HG02610 (cell line): ENCODE measurements at regions not wholly inside any gene's neighbourhood (a gene's known extent, or its start where the extent isn't known, plus 50 kb on each side); places are given as distances from the start of the nearest gene placed in this dataset.
"Not testable (repeated sequence)": the region's sequence is repeated elsewhere in the genome, so short reads cannot be mapped to it uniquely, and the experiment has no call there.

Experiments
- ATAC-seq: cut with Tn5 transposase; IDR thresholded peaks from one replicate; pipeline ENCODE4 v1.9.1; 2021; ENCODE audit warnings: mild to moderate bottlenecking, moderate library complexity; ENCODE audit not compliant: unreplicated experiment

GRCh38 chrX:113390531-113390930 is 549.9 kb upstream of the AMOT start:
- ATAC-seq: no peak

DNA sequence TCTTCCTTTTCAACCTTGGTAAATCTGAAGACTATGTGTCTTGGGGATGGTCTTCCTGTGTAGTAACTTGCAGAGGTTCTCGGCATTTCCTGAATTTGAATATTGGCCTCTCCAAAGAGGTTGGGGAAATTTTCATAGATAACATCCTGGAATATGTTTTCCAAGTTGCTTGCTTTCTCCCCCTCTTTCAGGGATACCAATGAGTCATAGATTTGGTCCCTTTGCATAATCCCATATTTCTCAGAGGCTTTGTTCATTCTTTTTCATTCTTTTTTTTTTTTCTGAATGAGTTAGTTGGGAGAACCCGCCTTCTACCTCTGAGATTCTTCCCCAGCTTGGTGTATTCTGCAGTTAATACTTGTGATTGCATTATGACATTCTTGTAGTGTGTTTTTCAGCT is 549.2 kb upstream of the AMOT start:
- no peak for ATAC-seq

GRCh38 chrX:113384628-113385027 is 544.0 kb upstream of the AMOT start:
- ATAC-seq: no peak

DNA sequence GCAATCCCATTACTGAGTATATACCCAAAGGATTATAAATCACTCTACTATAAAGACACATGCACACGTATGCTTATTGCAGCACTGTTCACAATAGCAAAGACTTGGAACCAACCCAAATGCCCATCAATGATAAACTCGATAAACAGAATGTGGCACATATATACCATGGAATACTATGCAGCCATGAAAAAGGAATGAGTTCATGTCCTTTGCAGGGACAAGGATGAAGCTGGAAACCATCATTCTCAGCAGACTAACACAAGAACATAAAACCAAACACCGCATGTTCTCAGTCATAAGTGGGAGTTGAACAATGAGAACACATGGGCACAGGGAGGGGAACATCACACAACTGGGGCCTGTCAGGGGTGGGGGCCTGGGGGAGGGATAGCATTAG is 532.8 kb upstream of the AMOT start:
- ATAC-seq: not testable (repeated sequence)

DNA sequence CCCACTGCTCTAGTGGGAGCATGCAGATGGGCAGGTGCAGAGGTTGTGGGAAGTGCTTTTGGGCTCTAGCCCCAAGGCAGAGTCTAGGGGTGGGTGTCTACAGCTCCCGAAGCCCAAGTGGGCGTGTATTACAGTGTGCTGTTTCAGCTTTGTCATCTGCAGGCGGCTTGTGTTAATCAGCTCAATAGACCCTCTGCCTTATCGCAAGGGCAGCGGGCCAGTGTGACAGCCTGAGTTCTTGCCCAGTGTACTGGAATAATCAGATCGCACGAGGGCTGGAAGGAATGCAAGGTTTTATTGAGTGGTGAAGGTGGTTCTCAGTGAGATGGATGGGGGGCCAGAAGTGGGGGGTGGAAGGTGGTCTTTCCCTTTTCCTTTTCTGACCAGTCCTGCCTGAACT is 529.4 kb upstream of the AMOT start:
- no peak for ATAC-seq

DNA sequence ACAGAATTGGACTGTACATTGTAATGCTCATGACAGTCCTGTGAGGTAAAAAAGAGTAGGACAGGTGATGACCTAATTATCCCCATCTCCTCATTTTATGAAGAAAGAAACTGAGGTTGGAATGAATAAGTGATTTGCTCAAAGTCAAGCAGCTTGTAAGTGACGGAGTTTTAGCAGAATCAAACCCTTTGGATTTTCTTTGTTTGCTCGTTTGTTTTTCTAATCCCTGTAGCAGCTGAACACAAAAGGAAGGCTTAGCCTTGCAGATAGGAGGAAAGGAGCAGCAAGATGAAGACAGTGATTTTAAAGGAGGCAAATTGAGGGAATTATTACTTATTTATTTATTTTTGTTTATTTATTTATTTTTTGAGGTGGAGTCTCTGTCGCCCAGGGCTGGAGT is 528.4 kb upstream of the AMOT start:
- no peak for ATAC-seq

GRCh38 chrX:113353134-113353533 is 512.5 kb upstream of the AMOT start:
- ATAC-seq: no peak

- no peak for ATAC-seq
Observed at GRCh38 chrX:113330416-113330815, 489.8 kb upstream of the AMOT start.

DNA sequence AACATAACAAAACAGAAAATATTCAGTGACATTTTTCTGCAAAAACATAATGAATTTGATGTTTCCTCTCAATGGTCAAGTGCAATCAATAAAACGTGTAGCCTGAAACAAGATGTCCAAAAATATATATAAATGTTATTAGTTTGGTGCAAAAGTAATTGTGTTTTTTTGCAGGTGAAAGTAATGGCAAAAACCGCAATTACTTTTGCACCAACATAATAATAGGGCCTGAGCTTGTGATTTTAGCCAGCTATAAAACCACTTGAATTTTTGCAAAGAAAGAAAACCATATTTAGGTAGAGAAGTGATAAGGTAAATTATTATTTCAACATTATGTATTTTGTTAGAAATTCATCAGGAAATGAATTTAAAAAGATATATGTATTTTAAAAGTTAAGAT is 475.3 kb upstream of the AMOT start:
- no peak for ATAC-seq

DNA sequence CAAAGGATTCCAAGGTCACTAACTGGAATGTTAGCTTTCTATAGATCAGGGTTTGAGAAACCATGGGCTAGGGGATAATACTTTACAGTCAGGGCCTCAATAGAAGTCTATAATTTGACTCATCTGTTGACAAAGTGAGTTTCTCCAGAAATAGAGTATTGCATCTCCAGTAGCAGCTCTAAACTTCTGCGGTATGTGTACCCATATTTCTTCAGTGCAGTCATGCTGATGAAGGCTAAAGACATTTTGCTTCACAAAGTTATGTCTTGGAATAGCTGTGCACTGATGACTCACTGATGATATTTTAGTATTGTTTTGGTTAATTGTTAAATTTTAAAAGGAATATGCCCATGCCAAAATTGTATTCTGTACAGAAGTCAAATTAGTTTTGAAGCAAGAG is 464.9 kb upstream of the AMOT start:
- no peak for ATAC-seq

- no peak for ATAC-seq
Observed at GRCh38 chrX:113300580-113300979, 459.9 kb upstream of the AMOT start.

- ATAC-seq: no peak
Observed at GRCh38 chrX:113297437-113297836, 456.8 kb upstream of the AMOT start.

DNA sequence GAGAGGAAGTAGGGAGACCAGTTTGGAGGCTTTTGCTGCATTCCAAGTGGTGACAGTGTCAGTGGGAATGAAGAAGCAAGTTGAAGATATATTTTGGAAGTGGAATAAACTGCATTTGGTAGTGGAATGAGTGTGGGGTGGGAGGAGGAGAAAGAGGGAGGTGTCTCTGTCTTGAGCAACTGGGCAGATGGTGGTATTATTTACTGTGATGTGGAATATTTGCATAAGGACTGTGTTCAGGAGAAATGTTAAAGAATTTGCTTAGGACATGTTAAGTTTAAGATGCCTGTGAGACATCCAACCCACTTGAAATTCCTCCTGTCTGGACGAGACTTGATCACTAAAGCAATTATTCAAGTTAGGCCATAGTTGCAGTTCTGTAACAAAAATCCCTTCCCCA is 448.9 kb upstream of the AMOT start:
- ATAC-seq: no peak

DNA sequence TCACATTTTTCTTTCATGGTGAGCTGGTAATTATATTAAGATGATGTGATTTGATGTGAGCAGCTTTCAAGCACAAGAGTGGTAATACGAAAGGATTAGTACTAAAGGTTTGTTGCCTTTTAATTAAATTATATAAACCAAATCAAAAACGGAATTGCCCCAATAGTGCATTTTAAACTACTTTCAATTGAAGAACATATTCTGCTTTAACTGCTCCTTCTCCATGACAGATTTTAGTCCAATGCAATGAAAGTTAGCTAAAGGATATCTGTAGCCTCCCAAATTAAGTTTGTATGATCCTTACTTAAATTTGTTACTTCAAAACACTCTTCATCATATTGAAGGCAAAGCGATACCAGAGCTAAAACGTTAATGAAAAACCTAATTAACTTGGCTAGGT is 447.1 kb upstream of the AMOT start:
- ATAC-seq: no peak

- no peak for ATAC-seq
Observed at GRCh38 chrX:113275804-113276203, 435.2 kb upstream of the AMOT start.

- ATAC-seq: no peak
Observed at GRCh38 chrX:113274791-113275190, 434.2 kb upstream of the AMOT start.

GRCh38 chrX:113274345-113274744 is 433.7 kb upstream of the AMOT start:
- no peak for ATAC-seq

GRCh38 chrX:113269203-113269602 is 428.6 kb upstream of the AMOT start:
- ATAC-seq: no peak

GRCh38 chrX:113260474-113260873 is 419.8 kb upstream of the AMOT start:
- ATAC-seq: no peak

GRCh38 chrX:113222305-113222704 is 381.7 kb upstream of the AMOT start:
- no peak for ATAC-seq

DNA sequence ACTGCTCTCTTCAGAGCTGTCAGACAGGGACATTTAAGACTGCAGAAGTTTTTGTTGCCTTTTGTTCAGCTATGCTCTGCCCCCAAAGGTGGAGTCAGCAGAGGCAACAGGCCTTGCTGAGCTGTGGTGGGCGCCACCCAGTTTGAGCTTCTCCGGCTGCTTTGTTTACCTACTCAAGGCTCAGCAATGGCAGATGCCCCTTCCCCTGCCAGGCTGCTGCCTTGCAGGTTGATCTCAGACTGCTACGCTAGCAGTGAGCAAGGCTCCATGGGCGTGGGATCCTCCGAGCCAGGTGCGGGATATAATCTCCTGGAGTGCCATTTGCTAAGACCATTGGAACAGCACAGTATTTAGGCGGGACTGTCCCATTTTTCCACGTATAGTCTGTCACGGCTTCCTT is 371.4 kb upstream of the AMOT start:
- no peak for ATAC-seq

DNA sequence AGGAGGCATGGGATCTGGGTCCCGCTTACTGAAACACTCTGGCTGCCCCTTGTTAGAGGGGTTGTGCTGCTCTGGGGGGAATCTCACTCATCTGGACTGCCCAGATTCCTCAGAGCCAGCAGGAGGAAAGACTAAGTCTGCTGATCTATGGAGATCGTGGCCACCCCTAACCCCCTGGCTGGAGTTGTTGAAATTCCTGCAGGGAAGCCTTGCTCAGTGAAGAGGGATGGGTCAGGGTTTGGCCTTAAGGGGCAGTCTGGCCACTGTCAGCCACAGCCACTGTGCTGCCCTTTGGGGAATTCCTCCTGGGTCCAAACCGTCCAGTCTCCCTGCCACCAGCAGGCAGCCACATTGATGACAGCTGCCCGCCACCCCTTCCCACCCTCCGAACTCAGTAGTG is 362.0 kb upstream of the AMOT start:
- no peak for ATAC-seq

GRCh38 chrX:113195949-113196348 is 355.3 kb upstream of the AMOT start:
- ATAC-seq: no peak

GRCh38 chrX:113192418-113192817 is 351.8 kb upstream of the AMOT start:
- no peak for ATAC-seq
